ENCODE measurements at regions not wholly inside any gene's neighbourhood (a gene's known extent, or its start where the extent isn't known, plus 50 kb on each side); places are given as distances from the start of the nearest gene placed in this dataset.

DNA sequence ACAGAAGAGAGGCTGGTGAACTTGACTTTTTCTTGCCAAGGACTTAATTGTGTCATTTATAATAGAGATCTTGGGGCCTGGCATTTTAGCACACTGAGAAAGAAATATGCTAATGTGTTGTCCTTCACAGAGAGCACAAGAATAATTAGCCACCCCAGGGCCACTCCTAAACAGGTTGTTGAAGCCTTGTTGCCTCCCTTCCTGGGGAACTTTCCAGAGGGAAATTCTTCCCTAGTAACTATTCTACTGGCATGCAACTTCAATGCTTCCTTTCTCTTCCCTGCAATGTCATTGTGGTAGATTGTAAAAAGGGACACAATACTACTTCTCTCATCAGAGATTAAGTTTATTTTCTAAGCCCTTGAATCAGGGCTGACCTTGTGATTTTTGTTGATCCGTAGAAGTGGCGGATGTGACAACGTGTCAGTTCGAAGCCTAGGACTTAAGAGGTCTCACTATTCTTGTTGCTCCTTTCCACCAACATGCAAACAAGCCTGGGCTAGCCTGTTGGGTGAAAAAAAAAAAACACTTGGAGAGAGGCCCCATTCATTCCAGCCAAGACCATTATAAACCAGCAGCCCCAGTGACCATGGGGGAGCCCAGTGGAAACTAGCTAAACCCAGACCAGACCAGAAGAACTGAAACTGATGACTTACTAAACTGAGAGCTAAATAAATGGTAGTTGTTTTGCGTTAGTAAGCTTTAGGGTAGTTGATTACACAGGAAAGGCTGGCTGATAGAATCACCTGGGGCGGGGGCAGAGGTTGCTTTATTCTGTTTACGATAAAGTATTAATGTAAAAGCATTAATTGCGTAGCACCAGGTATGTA, 287.2 kb downstream of the SHQ1 start:
- DNase-seq, result no peak

DNA sequence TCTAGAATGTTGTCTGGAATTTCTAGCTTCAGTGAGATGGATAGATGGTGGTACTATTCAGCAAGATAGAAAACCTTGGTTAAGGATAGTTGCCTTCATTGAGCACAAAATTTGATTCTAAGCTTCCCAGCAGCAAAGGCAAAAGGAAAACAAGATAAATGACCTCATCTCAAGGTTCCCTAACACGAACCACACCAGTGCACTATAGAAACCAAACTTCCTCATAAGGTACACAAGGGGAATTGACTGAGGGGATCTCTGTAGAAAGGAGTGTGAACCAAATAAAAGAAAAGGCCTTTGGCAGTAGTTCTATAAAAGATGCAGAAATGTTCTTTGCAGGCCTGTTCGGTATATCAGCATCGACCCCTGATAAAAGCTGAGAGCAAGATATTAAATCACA, 288.9 kb downstream of the SHQ1 start:
- no peak for DNase-seq

DNA sequence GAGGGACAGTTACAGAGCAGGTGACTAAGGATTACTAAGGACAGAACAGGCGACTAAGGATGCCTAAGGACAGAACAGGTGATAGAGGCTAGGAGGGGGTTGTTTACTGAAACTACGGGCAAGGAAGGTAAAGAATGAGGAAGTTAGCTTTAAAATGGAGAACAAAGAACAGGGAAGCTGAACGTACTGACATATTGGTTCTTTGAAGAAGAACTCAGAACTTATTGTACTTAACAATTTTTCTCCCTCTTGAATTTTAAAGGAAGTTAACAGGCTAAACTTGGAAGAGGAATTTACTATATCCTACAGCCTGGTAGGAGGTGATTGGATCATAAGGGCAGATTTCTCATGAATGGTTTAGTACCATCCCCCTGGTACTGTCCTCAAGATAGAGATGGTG, 290.2 kb downstream of the SHQ1 start:
- no peak for DNase-seq

DNA sequence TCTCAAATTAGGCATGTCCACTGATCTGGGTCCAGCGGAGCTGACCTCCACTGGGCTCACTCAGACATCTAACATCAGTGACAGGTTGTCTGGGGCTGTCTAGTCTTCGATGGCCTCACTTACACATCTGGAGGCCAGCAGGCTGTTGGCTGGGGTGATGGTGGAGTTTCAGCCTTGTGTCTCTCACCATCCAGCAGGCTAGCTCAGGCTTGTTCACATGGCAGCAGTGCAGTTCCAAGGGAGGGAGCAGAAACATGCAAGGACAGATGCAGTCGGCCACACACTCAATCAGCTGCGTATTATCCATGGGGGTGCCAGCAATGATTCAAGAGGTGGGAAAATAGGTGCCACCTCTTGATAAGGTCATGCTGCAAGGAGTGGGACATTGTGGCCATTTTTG, 292.5 kb downstream of the SHQ1 start:
- no peak for DNase-seq

DNA sequence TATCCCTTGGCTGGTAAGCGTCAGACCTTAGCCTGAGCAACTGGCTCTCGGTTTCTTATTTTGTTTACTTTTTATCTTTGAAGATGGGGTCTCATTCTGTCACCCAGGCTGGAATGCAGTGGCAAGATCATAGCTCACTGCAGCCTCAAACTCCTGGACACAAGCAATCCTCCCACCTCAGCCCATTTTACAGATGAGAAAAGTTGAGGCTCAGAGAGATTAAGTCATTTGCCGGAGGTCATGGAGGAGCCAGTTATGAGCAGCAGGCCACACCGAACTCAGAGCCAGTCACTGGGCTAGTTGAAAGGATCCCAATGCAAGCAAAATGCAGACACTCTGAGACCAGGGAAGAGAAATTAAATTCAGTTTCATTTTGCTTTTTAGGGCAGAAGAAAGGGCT, 293.6 kb downstream of the SHQ1 start:
- DNase-seq, result no peak

DNA sequence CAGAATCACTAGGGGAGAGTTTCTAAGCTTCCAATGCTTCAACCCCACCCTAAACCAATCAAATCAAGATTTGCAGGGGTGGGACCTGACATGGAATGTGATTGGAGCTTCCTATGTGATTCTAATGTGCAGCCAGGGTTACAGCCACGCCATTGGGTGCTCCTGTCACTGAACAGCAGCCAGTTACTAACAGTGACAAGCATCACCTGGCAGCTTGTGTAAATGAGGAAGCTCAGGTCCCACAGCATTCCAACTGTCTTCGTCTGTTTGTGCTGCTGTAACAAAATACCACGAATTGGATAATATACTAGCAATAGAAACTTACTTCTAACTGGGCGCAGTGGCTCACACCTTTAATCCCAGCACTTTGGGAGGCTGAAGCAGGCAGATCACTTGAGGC, 294.9 kb downstream of the SHQ1 start:
- DNase-seq, result no peak

DNA sequence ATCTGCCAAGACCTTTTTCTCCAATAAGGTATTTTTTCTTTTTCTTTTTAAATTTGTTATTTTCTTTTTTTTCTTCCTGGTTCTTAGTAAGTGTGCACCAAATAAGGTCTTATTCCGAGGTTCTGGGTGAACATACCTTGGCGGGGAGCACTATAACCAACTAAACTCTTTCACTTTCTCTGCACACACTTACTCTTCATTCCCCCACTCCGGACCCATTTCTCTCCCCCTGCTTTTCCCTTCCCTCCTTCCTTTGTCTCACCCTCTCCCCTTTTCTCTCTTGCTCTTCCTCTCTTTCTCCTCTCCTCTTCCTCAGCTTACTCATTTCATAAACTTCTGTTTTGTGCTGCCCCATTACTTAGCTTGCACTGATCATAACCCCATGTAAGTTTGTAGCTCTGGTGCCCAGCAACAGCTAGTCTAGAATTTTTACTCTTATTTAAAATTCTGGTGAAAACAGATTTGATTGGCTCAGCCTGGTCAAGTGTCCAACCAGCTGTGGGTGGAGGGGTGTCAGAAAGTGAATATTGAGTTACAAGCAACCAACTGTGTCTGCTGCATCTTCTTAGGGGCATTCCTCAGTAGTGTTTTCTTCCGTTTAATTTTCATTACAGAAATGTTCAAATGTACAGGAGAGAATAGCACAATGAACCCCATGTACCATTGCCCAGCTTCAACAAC, 297.5 kb downstream of the SHQ1 start:
- no peak for DNase-seq

DNA sequence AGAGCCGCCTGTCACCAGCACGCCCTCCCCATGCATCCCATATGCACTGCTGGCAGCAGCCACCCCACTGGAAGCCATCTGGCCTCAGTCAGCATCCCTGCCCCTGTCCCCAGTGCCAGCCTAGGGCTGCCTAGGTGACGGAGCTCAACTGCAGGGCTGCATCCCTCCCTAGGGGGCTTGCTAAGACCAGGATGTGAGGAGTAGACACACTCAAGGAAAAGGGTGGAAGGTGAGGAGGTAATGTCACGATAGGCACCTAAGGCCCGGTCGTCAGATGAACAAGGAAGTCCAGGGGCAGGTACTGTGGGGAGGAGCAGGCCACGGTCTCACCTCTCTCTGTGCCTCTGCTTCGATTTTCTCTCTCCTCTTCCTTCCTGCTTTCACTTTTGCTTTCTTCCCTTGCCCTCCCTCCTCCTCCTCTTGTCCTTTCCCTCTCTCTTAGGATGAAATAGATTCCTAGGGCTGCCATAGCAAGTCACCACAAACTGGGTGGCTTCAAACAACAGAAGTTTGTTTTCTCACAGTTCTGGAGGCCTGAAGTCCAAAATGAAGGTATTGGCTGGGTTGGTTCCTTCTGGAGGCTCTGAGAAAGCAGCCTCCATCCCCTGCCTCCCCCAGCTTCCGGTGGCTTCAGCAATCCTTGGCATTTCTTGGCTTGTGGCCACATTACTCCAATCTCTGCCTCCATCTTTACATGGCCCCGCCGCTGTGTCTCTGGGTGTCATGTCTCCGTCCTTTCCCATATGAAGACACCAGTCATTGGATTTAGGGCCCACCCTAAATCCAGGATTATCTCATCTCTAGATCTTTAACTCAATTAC, 298.3 kb downstream of the SHQ1 start:
- peak; percentile 28 to 45 for DNase-seq

DNA sequence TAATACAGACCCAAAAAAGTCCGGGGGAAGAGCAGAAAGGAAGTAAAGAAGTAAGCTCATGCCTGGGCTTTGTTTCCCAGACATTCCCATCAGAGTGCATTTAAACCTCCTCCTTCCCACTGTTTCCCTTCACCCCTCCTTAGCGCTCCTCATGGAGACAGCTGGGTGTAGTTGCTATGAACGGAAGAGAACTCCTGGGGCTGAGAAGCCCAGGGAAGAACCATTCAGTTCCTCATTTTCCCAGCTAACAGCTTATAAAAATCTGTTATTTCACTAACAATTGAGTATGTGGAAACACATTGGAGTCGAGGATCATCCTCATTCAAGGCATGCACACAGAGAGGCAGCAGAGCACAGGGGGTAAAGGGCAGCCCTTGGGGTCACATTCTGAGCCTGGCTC, 299.3 kb downstream of the SHQ1 start:
- no peak for DNase-seq

DNA sequence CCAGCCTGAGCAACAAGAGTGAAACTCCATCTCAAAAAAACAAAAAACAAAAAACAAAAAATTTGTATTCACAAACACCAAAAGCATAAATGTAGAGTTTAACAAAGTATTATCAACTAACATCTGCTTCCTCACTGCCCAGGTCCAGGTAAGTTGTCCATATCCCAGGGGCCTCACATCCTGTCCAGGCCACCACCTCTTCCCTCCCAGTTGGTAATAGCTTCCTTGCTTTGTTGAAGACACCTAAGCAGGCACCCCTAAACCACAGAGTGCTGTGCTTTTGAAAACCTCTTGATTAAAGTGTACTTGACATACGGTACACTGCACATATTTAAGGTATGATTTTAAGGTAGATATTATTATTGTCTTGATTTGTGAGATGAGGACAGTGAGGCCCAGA, 299.8 kb downstream of the SHQ1 start:
- DNase-seq, result no peak

DNA sequence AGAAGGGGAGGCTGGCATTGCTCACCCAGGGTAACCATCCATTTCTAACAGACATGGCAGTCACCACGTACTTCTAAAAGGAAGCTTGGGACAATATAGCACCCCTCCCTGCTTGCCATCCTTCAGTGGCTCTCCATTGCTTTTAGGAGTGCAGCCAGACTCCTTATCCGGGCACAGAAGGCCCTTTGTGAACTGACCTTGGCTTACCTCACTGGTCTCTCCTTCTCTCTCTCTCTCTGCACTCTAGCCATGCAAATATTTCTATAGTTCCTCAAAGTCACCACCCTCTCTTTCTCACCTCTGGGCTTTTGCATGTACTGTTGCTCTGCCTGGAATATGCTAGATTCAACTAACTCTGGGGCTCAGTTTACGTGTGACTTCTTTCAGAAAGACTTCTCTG, 301.1 kb downstream of the SHQ1 start:
- DNase-seq, result no peak

DNA sequence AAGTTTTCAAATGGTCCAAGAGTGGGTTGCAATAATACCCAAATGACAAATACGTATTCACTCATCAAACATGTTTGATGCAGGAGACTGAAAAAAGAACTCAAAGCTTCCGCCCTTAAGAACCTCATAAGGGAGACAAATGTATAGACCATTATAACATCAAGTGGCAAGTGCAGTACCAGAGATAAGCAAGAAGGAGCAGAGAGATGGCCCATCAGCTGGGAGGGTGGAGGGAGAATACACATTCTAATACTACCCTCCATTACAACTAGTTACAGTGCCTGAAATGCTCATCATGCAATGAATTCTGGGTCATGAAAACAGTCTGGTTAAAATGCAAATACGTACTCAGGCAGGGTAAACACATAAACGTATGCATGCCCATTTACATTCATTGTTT, 304.0 kb downstream of the SHQ1 start:
- DNase-seq, result no peak

DNA sequence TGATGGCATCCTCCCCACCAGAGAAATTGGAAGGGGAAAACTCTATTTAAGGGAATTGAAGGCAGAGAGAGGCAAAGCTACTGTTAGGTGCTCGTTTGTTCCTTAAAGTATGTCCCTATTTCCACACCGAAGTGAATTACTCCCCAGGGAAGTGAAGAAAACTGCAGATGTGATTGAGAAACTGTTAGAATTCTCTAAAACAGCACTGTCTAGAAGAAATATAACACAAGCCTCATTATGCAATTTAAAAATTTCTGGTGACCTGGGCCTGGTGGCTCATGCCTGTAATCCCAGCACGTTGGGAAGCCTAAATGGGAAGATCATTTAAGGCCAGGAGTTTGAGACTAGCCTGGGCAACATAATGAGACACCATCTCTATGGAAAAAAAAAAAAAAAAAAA, 305.0 kb downstream of the SHQ1 start:
- DNase-seq, result no peak

DNA sequence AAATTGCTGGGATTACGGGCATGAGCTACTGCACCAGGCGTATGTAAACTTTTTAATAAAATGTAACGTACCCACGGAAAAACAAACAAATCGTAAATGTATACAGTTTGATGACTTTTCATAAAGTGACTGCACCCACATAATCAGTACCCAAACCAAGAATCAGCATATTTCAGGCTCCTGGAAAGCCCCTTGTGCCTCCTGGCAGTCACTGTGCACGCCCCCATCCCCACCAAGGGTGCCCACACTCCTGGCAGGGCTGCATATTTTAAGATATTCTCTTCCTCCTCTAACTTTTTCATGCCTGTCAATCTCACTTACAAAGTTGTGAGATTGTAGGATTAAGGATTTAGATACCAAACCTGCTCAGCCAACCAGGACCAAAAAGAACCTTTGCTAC, 305.5 kb downstream of the SHQ1 start:
- DNase-seq, result no peak

DNA sequence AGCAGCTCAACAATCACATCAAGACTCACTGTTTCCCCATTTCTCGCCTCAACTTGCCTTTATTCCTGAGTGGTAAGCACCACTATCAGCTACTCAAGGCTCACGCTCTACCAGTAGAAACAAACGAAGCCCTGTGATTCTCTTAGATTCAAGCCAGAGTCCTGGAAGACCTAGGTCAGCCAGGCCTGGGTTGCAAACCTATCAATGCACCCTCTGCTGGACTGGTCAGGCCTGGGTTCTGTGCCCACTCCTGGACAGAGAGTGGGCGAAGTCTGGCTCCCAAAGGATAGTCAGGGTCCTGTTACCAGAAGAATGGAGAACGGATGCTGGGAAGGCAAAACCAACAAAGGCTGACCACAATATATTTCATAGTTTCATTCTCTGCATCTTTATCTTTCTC, 308.4 kb downstream of the SHQ1 start:
- no peak for DNase-seq

DNA sequence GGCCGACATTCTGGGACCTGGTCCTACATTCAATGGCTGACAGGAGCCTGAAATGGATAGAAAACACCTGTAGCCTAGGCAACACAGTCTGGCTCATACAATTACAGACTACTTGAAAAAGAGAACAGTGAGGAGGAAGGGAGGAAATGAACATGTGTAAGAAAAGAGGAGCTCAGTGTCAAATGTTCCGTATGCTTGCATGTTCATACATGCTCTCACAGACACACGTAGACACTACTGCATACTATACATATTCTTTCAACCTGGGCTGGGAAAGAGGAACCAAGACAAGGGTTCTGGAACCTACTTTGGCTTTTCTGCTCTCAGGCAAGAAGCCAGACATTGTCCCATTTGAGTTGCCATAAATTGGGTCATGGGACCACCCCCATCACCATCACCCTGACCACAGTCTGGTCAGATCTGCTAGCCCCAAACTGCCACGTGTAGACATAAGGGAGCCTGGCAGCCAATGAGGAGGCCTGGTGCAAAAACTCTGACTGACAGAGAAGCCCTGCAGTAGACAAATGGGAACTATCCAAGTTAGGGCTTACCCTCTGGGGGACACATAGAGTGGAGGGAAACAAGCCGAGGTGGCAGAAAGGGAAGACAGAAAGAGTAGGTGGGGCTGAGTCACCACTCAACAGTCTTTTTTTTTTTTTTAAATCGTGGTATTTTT, 310.0 kb downstream of the SHQ1 start:
- DNase-seq, result peak; percentile 33 to 34

DNA sequence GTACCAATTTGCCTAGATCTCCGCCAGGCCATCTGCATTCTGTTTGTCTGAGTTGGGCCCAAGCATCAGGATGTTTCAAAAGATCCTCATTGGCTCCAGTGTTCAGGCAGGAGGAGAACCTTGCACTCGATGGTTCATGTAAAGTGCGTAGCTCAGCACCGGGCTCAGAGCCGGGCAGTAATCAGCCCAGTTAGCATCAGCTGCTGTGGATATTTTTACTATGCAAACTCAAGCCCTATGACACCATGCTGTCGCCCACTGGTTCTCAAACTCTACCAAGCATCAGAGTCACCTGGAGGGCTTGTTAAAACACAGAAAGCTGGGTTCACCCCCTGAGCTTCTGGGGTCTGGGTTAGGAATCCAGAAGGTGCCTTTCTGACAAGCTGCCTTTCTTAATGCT, 310.8 kb downstream of the SHQ1 start:
- no peak for DNase-seq

DNA sequence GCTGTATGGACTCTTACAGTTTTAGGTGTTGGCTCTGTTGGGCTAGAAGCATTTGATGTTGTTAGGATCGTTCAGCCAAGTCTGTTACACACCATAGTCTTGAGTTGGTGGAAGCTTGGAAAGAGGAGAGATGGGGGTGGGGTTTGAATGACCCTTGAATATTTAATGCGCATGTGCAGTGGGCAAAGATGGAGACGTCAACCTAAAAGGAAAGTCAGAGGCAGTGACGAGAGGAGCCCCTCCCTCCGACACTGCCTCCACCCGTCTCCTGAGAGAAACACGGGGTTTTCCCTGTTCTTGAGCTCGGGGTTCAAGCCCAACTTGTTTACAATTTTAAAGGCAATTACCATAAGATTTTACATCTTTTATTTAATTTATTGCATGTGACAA, 311.4 kb downstream of the SHQ1 start:
- DNase-seq, result no peak

DNA sequence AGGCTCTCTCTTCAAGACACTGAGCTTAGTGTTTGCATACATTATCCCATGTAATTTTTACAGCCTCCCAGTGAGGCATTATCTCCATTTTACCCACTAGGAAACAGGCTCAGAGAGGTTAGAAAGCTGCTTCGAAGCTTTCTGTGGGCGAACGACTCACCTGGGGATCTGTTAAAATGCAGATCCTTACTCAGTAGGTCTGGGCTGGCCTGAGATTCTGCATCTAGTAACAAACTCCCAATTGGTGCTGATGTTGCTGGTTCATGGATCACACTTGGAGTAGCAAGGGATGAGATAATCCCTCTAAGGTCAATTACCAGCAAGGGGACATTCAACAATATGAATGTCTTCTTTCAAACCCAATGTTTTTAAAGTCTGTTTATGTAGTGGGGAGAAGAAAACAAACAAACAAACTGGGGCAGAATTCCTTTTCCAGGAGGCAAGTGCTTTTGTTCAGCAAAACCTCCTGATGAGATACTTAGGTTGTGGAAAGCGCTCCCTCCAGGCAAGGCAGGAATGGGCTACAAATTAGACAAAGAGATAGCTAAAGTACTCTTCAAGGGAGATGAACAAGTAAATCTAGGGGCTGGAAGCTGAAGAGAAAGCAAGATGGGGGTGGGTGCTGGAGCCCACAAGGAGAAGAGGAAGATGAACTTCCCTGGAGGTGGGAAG, 311.9 kb downstream of the SHQ1 start:
- no peak for DNase-seq

DNA sequence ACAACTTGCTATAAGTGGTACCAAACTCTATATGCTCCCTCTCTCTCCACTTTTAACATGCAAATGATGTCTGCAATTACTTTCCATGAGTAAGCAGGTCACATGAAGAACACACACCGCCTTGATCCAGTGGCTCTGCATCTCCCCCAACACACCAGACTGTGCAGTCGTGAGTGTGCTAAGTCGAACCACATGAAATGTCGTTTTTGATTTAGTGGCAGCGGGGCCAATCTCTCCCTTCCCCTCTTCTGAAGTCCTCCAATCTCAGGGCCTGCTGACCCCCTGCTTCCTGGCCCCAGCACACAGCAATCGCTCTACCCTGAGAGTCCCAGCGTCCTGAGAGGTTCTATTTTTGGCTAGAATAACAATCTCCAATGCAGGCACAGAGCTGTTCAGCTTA, 312.5 kb downstream of the SHQ1 start:
- DNase-seq, result no peak

DNA sequence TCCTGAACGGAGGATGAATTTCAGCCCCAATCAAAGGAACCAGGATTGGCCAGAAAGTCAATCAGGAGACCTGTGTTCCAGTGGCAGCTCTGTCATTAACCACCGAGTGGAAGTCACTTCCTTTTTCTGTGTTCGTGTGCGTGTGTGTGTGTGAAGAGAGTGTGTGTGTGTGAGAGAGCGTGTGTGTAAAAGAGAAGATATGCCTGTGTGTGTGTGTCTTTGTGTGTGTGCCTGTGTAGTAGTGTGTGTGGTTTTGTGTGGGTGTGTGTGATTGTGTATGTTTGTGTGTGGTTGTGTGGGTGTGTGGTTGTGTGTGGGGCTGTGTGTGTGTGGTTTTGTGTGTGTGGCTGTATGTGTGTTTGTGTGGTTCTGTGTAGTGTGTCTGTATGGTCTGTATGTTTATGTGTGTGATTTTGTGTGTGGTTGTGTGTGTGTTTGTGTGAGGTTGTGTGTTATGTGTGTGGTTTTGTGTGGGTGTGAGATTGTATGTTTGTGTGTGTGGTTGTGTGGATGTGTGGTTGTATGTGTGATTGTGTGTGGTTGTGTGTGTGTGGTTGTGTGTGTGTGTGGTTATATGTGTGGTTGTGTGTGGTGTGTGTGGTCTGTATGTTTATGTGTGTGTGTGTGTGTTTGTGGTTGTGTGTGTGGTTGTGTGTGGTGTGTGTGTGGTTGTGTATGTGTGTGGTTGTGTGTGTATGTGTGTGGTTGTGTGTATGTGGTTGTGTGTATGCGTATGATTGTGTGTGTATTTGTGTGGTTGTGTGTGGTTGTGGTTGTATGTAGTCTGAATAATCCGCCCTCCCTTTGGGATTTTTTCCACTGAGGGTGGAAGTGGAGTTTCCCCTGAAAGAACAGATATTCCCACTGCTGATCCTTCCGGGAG, 314.4 kb downstream of the SHQ1 start:
- no peak for DNase-seq

DNA sequence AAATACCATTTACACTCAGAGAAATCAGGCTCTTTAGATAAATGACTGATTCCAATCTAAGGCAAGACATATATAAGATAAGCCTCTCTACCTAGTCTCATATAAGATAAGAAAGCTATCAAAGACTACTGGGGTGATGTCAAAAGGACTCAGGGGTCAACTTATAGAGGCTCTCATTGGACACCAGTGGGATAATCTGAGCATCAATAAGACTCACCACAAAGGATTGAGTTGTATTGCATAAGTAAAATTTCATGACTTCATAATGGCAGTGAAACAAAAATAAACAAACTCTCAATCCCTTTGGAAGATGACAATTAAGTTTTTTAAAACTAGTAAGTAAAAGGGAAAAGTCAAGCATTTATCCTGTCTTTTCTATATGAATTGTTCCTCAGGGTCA, 317.8 kb downstream of the SHQ1 start:
- DNase-seq, result no peak

All from activated T-cell treated with anti-CD3 and anti-CD28 coated beads, Interleukin-2, amount 50 U/mL, for 48 hours (primary cell).